OCI-LY1 (cell line): ENCODE measurements at regions not wholly inside any gene's neighbourhood (a gene's known extent, or its start where the extent isn't known, plus 50 kb on each side); places are given as distances from the start of the nearest gene placed in this dataset.

Experiments used
- CTCF ChIP-seq: fragments of 200-600 bp; sonication (generic), shearing (Covaris generic); IDR thresholded peaks from 2 replicates; pipeline ENCODE4 v1.5.1; 2017; ENCODE audit warnings: mild to moderate bottlenecking, antibody characterized with exemption, low read length, moderate library complexity, mixed read lengths
- EZH2 ChIP-seq: fragments of 200-600 bp; sonication (generic), shearing (Covaris generic); IDR thresholded peaks from 2 replicates; pipeline ENCODE4 v1.8.0; 2017; ENCODE audit warnings: borderline replicate concordance, mixed run types, mild to moderate bottlenecking, antibody characterized with exemption, low read length, moderate library complexity, mixed read lengths

GRCh38 chr3:21059404-21059803 lies 691.6 kb downstream of the ZNF385D start:
- TF ChIP-seq CTCF (no peak), EZH2 (no peak)
